ENCODE measurements at regions not wholly inside any gene's neighbourhood (a gene's known extent, or its start where the extent isn't known, plus 50 kb on each side); places are given as distances from the start of the nearest gene placed in this dataset.

GRCh38 chr3:73999501-73999900 lies 374.8 kb upstream of the PDZRN3 start:
- TF ChIP-seq MAZ (IDR thresholded peaks at IDR 0.05; ENCODE audit: borderline replicate concordance, low read depth, low read length) (no peak), ZFP36 (IDR thresholded peaks at IDR 0.05; ENCODE audit: borderline replicate concordance, partially characterized antibody) (no peak), POLR2A (IDR thresholded peaks at IDR 0.05; ENCODE audit: low read length) (no peak), SMC3 (IDR thresholded peaks at IDR 0.05) (no peak), E2F6 (IDR thresholded peaks at IDR 0.05; ENCODE audit: borderline replicate concordance, low read depth) (no peak), NFE2L2 (conservative IDR thresholded peaks at IDR 0.05; ENCODE audit: low read length) (no peak), NR3C1 (IDR thresholded peaks at IDR 0.05) (no peak), MYC (IDR thresholded peaks at IDR 0.05; ENCODE audit: borderline replicate concordance, low read length) (no peak), ZSCAN20 (CRISPR knock-in tag; IDR thresholded peaks at IDR 0.05) (no peak), HMGXB4 (CRISPR knock-in tag; IDR thresholded peaks at IDR 0.05; ENCODE audit: borderline replicate concordance) (no peak), REST (IDR thresholded peaks at IDR 0.05) (no peak)
